GM12874 (cell line): ENCODE measurements at regions not wholly inside any gene's neighbourhood (a gene's known extent, or its start where the extent isn't known, plus 50 kb on each side); places are given as distances from the start of the nearest gene placed in this dataset.

ENCODE experiments used
- TF ChIP-seq, protein P1 (sequence below): IDR thresholded peaks from 2 replicates; pipeline ENCODE4 v1.5.1; 2011; ENCODE audit warnings: low read depth, mild to moderate bottlenecking, control low read depth, low read length, moderate library complexity; ENCODE audit not compliant: insufficient read depth

DNA sequence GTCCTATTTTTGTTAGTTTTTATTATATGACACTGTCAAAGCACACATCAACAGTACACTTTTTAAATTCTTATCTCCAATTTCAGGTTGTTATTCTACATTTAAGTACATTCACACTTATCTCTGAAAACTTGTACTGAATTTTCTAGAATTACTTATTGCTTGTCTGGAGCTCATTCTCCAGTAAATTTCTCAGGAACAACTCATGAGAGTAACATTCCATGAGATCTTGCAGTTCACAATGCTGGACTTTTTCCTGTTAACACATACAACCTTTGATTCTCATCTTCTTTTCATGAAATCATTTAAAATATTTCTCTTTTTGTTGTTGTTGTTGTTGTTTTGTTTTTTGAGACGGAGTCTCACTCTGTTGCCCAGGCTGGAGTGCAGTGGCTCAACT lies 320.9 kb upstream of the CAMK1G start:
- TF ChIP-seq, protein P1, sequence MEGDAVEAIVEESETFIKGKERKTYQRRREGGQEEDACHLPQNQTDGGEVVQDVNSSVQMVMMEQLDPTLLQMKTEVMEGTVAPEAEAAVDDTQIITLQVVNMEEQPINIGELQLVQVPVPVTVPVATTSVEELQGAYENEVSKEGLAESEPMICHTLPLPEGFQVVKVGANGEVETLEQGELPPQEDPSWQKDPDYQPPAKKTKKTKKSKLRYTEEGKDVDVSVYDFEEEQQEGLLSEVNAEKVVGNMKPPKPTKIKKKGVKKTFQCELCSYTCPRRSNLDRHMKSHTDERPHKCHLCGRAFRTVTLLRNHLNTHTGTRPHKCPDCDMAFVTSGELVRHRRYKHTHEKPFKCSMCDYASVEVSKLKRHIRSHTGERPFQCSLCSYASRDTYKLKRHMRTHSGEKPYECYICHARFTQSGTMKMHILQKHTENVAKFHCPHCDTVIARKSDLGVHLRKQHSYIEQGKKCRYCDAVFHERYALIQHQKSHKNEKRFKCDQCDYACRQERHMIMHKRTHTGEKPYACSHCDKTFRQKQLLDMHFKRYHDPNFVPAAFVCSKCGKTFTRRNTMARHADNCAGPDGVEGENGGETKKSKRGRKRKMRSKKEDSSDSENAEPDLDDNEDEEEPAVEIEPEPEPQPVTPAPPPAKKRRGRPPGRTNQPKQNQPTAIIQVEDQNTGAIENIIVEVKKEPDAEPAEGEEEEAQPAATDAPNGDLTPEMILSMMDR, result no peak

GRCh38 chr1:209265301-209265700 lies 318.2 kb upstream of the CAMK1G start:
- TF ChIP-seq, protein P1, result no peak

DNA sequence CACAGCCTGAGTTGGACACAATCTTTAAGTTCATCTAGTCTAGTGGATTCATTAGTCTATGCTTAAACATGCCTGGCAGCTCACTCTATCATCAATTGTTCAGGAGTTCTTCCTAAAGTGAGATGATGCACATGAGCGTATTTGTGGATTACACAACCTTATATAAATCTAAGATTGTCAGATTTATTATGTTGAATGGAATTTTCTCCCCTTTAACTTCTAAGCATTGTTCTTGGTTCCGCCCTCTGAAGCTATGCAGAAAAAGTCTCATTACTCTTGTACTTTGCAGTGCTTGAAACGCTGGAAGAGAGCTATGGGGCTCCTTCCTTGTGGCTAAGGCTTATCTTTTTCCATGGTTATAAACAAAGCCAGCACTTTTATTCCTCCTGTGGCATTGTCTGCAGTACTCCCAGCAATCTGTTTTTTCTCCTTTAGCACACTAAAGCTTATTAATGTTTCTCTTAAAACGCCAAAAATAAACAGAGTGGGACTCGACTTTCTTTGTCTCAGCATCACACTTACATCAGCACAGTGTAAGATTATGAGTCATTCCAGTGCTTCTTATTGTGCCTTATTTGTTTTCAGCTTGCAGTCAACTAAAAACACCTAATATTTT lies 316.8 kb upstream of the CAMK1G start:
- TF ChIP-seq, protein P1, result no peak

DNA sequence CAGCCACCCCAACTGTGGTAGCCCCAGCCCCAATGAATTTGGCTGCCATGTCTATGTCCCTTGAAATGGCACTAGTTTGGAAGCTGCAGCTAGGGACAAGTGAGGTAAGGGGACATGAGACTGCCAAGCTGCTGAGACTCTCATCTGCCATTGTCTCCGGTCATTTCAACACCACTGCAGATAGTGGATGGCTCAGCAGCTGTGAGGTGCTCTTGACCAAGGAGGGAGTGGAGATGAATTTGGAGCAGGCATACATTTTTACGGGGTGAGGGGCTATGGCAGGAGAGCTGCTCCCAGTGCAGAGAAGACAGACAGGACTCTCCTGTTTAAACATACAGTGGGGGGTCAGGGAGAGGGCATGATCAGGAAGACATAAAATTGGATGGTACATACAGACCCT lies 315.5 kb upstream of the CAMK1G start:
- TF ChIP-seq, protein P1, result no peak

GRCh38 chr1:209268479-209268878 lies 315.0 kb upstream of the CAMK1G start:
- TF ChIP-seq, protein P1, result no peak

GRCh38 chr1:209276321-209276720 lies 307.2 kb upstream of the CAMK1G start:
- TF ChIP-seq, protein P1, result no peak

DNA sequence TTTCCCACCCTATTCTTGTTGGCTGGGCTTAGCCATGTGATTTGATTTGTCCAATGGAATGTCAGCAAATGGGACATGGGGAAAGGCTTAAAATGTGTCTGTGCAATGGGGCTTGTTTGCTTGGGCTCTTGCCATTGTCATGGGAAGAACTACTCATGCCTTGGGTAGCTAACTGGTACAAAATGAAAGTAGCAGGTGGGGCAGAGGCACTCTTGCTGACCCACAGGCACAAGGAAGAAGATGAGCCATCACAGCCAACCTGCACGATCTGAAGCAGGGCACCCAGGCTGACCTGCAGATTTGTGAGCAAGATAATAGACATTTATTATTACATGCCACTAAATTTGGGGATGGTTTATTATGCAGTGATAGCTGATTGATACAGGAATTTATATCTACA lies 305.9 kb upstream of the CAMK1G start:
- TF ChIP-seq, protein P1, result no peak
